Endothelial cell of umbilical vein (primary cell): ENCODE measurements at regions not wholly inside any gene's neighbourhood (a gene's known extent, or its start where the extent isn't known, plus 50 kb on each side); places are given as distances from the start of the nearest gene placed in this dataset.

Experiments used
- BruUV-seq: library from RNA; stranded (reverse); fragments of 400-500 nt; replicated peaks from 2 replicates; lab custom pipeline; 2021; lab: Mats Ljungman, UMichigan
- CTCF ChIA-PET: fragments of 300-600, 350-600 bp; sonication (Branson Sonifier 250); formaldehyde crosslinking; loops from one replicate; lab custom pipeline; 2021; ENCODE audit warnings: antibody characterized with exemption, inconsistent platforms; lab: Charles Lee
- POLR2A ChIA-PET: fragments of 300-600, 350-600 bp; sonication (Branson Sonifier 250); formaldehyde crosslinking; loops from one replicate; lab custom pipeline; 2021; ENCODE audit warnings: antibody characterized with exemption, inconsistent platforms; lab: Charles Lee
- DNase-seq: peaks from one replicate; pipeline ENCODE4 v3.0.0-alpha.2; 2011; ENCODE audit warnings: low read depth, low spot score
- FAIRE-seq: peaks from 2 replicates; lab custom pipeline; 2011; peaks lifted over from hg19 to GRCh38; lab: Jason Lieb, UNC
- H2AFZ ChIP-seq: 2 replicates; pipeline ENCODE4 v1.6.0; 2012; ENCODE audit warnings: low read depth, low read length, control low read depth, inconsistent platforms
- H3K27ac ChIP-seq: 2 replicates; pipeline ENCODE4 v1.5.1; 2011; ENCODE audit warnings: low read depth, mild to moderate bottlenecking, control low read depth, low read length, moderate library complexity; ENCODE audit not compliant: insufficient read depth
- H3K27me3 ChIP-seq, 2 experiments: 2 replicates each; pipeline versions ENCODE4 v1.6.0 to v1.6.1; 2011; ENCODE audit warnings: low read length in 2 of 2, mixed read lengths in 1 of 2; ENCODE audit not compliant: control insufficient read depth in 2 of 2, insufficient read depth in 2 of 2
- H3K36me3 ChIP-seq, 2 experiments: 2 replicates in 1 of 2; 3 replicates in 1 of 2; pipeline ENCODE4 v1.5.1; 2011; ENCODE audit warnings: low read length in 2 of 2, mild to moderate bottlenecking in 1 of 2, moderate library complexity in 1 of 2; ENCODE audit not compliant: control insufficient read depth in 2 of 2, insufficient read depth in 2 of 2; ENCODE audit errors: extremely low read depth in 1 of 2
- H3K4me1 ChIP-seq: 3 replicates; pipeline ENCODE4 v1.5.1; 2011; ENCODE audit warnings: mild to moderate bottlenecking, low read length; ENCODE audit not compliant: control insufficient read depth, insufficient read depth; ENCODE audit errors: extremely low read depth
- H3K4me2 ChIP-seq: 2 replicates; pipeline ENCODE4 v1.6.1; 2011; ENCODE audit warnings: low read length, control low read depth, mixed read lengths; ENCODE audit not compliant: insufficient read depth
- H3K4me3 ChIP-seq, 3 experiments: fragments of 200-600 bp in 1 of 3; sonication (generic), shearing (Covaris generic) in 1 of 3; replicated peaks in 1 of 3; 2 replicates each; pipeline ENCODE4 v1.5.1; 2011 to 2016; ENCODE audit warnings: control low read depth in 3 of 3, low read length in 3 of 3, mild to moderate bottlenecking in 2 of 3, inconsistent platforms in 1 of 3, low read depth in 1 of 3, moderate library complexity in 1 of 3; ENCODE audit not compliant: insufficient read depth in 1 of 3
- H3K79me2 ChIP-seq: 2 replicates; pipeline ENCODE4 v1.6.0; 2012; ENCODE audit warnings: low read length, inconsistent platforms; ENCODE audit not compliant: control insufficient read depth, insufficient read depth
- H3K9ac ChIP-seq: replicated peaks from 2 replicates; pipeline ENCODE3; 2011; ENCODE audit warnings: low read length, control low read depth; ENCODE audit not compliant: insufficient read depth; ENCODE audit errors: extremely low read depth
- H3K9me1 ChIP-seq: replicated peaks from 3 replicates; pipeline ENCODE4 v1.6.0; 2011; ENCODE audit warnings: mild to moderate bottlenecking, low read length; ENCODE audit not compliant: control insufficient read depth, insufficient read depth; ENCODE audit errors: extremely low read depth
- H3K9me3 ChIP-seq: replicated peaks from 2 replicates; pipeline ENCODE4 v1.5.1; 2012; ENCODE audit warnings: low read length, inconsistent platforms; ENCODE audit not compliant: control insufficient read depth, insufficient read depth
- H4K20me1 ChIP-seq: replicated peaks from 2 replicates; pipeline ENCODE3; 2011; ENCODE audit warnings: mild to moderate bottlenecking, low read length; ENCODE audit not compliant: control insufficient read depth, insufficient read depth; ENCODE audit errors: extremely low read depth
- FOS ChIP-seq: IDR thresholded peaks from 2 replicates; pipeline ENCODE4 v1.6.1; 2011; ENCODE audit warnings: mild to moderate bottlenecking, low read length, moderate library complexity, borderline replicate concordance; ENCODE audit not compliant: insufficient read depth
- GATA2 ChIP-seq: IDR thresholded peaks from 2 replicates; pipeline ENCODE4 v1.7.0; 2011; ENCODE audit warnings: low read depth, mild to moderate bottlenecking, moderate library complexity, mixed read lengths, low read length; ENCODE audit not compliant: insufficient read length, insufficient read depth
- JUN ChIP-seq: IDR thresholded peaks from 2 replicates; pipeline ENCODE4 v1.6.1; 2011; ENCODE audit warnings: borderline replicate concordance, low read depth; ENCODE audit not compliant: insufficient read length, insufficient read depth
- MYC ChIP-seq: IDR thresholded peaks from one replicate; pipeline ENCODE4 v1.6.1; 2011; ENCODE audit warnings: mild to moderate bottlenecking, low read depth, low read length
- POLR2A ChIP-seq: IDR thresholded peaks from 2 replicates; pipeline ENCODE4 v1.6.1; 2012; ENCODE audit warnings: low read depth, mild to moderate bottlenecking, control low read depth, low read length
- POLR2AphosphoS5 ChIP-seq: IDR thresholded peaks from 2 replicates; pipeline ENCODE4 v1.6.1; 2012; ENCODE audit warnings: low read depth, mild to moderate bottlenecking, control low read depth, low read length, moderate library complexity; ENCODE audit not compliant: insufficient read depth
- dilution Hi-C: fragments of 300-500 bp; cut with MboI; formaldehyde crosslinking; loops from one replicate; pipeline ENCODE4 v1.15.0; 2019; ENCODE audit warnings: low sequenced_read_pairs; ENCODE audit not compliant: extremely low pct_ligation_motif_present
- intact Hi-C: fragments of 100-400 bp; cut with micrococcal nuclease; formaldehyde crosslinking; loops from one replicate; pipeline ENCODE4 v1.10.0; 2022

- H3K9ac ChIP-seq, result no peak overlapping the region
- intact Hi-C loops, result no loop called here
Observed at GRCh38 chr13:103200118-103200885, 134.1 kb upstream of the SLC10A2 start.

GRCh38 chr13:103199380-103200088, 133.3 kb upstream of the SLC10A2 start:
- Histone ChIP-seq H3K4me2 (no peak overlapping the region), H3K4me3 (no peak overlapping the region), H3K27me3 (no peaks in the 10 kb centered on the region), H3K79me2 (no peaks in the 10 kb centered on the region), H2AFZ (no peak overlapping the region), H4K20me1 (no peaks in the 10 kb centered on the region), H3K9ac (no peak overlapping the region), H3K9me3 (peaks cover 5% of the 10 kb centered on the region), H3K36me3 (no peaks in the 10 kb centered on the region), H3K9me1 (no peaks in the 10 kb centered on the region), H3K4me1 (no peaks in the 10 kb centered on the region), H3K27ac (no peak overlapping the region)
- no peak for TF ChIP-seq JUN
- intact Hi-C loops, result no loop called here
- ChIA-PET CTCF (no interaction called here), POLR2A (no interaction called here)
- FAIRE-seq, result no peak
- no TSS peak for BruUV-seq
- dilution Hi-C loops, result no loop called here
- no peak for DNase-seq

More at GRCh38 chr13:103200118-103200885, 134.1 kb upstream of the SLC10A2 start:
- H3K4me3 ChIP-seq, result no peak overlapping the region
- no peak overlapping the region for H3K4me2 ChIP-seq
- BruUV-seq, result no TSS peak
- no peaks in the 10 kb centered on the region for H4K20me1 ChIP-seq
- FAIRE-seq (no peak), DNase-seq (no peak)
- no peaks in the 10 kb centered on the region for H3K79me2 ChIP-seq
- H3K27me3 ChIP-seq, result no peaks in the 10 kb centered on the region
- H3K4me1 ChIP-seq, result no peaks in the 10 kb centered on the region
- TF ChIP-seq FOS (no peak), GATA2 (no peak), POLR2A (no peak), POLR2AphosphoS5 (no peak), MYC (no peak), JUN (no peak)
- ChIA-PET POLR2A (no interaction called here), CTCF (no interaction called here)
- H2AFZ ChIP-seq, result no peak overlapping the region
- no peaks in the 10 kb centered on the region for H3K36me3 ChIP-seq
- dilution Hi-C loops, result no loop called here
- H3K9me1 ChIP-seq, result no peaks in the 10 kb centered on the region
- H3K9me3 ChIP-seq, result peaks cover 5% of the 10 kb centered on the region
- no peak overlapping the region for H3K27ac ChIP-seq
